EL (cell line): ENCODE measurements at regions not wholly inside any gene's neighbourhood (a gene's known extent, or its start where the extent isn't known, plus 50 kb on each side); places are given as distances from the start of the nearest gene placed in this dataset.
"Not testable (repeated sequence)": the region's sequence is repeated elsewhere in the genome, so short reads cannot be mapped to it uniquely, and the experiment has no call there.

Experiments
- DNase-seq: peaks from one replicate; pipeline ENCODE4 v3.0.0-alpha.2; 2016

GRCh38 chr2:8333832-8334187 lies 348.0 kb upstream of the ID2 start:
- DNase-seq = not testable (repeated sequence)

- no peak for DNase-seq
These were observed 347.0 kb upstream of the ID2 start for GRCh38 chr2:8334866-8335325.

GRCh38 chr2:8335801-8336200 lies 346.1 kb upstream of the ID2 start:
- no peak for DNase-seq

GRCh38 chr2:8337321-8337720 lies 344.5 kb upstream of the ID2 start:
- no peak for DNase-seq

GRCh38 chr2:8342407-8342806 lies 339.4 kb upstream of the ID2 start:
- no peak for DNase-seq

GRCh38 chr2:8343031-8343430 lies 338.8 kb upstream of the ID2 start:
- DNase-seq = no peak

GRCh38 chr2:8344144-8345097 lies 337.4 kb upstream of the ID2 start:
- DNase-seq = no peak

GRCh38 chr2:8345200-8345599 lies 336.7 kb upstream of the ID2 start:
- no peak for DNase-seq

- DNase-seq = no peak
These were observed 335.6 kb upstream of the ID2 start for GRCh38 chr2:8346208-8346607.

- no peak for DNase-seq
These were observed 335.0 kb upstream of the ID2 start for GRCh38 chr2:8346706-8347430.

- DNase-seq = not testable (repeated sequence)
These were observed 332.9 kb upstream of the ID2 start for GRCh38 chr2:8348911-8349310.

GRCh38 chr2:8352296-8352695 lies 329.6 kb upstream of the ID2 start:
- no peak for DNase-seq

- DNase-seq = no peak
These were observed 328.9 kb upstream of the ID2 start for GRCh38 chr2:8352989-8353388.

- no peak for DNase-seq
These were observed 326.6 kb upstream of the ID2 start for GRCh38 chr2:8355102-8355859.

GRCh38 chr2:8357738-8358518 lies 323.9 kb upstream of the ID2 start:
- DNase-seq = no peak

- DNase-seq = no peak
These were observed 319.9 kb upstream of the ID2 start for GRCh38 chr2:8361930-8362329.

GRCh38 chr2:8363161-8363560 lies 318.7 kb upstream of the ID2 start:
- no peak for DNase-seq

GRCh38 chr2:8364668-8365067 lies 317.2 kb upstream of the ID2 start:
- DNase-seq = no peak

- no peak for DNase-seq
These were observed 316.4 kb upstream of the ID2 start for GRCh38 chr2:8365331-8365910.

- no peak for DNase-seq
These were observed 314.0 kb upstream of the ID2 start for GRCh38 chr2:8367833-8368232.

- no peak for DNase-seq
These were observed 313.4 kb upstream of the ID2 start for GRCh38 chr2:8368463-8368862.

GRCh38 chr2:8369522-8369921 lies 312.3 kb upstream of the ID2 start:
- no peak for DNase-seq
